ENCODE measurements at regions not wholly inside any gene's neighbourhood (a gene's known extent, or its start where the extent isn't known, plus 50 kb on each side); places are given as distances from the start of the nearest gene placed in this dataset.

GRCh38 chr22:47655930-47656329 is 893.5 kb downstream of the TBC1D22A start:
- no peak for DNase-seq (ENCODE audit: low read depth)
- no peak overlapping the region for H3K4me3 ChIP-seq (ENCODE audit: low read length)
- TF ChIP-seq CTCF (IDR thresholded peaks at IDR 0.05; ENCODE audit: insufficient read depth, low read depth, low read length, missing control alignments), result no peak

GRCh38 chr22:47654922-47655491 is 892.6 kb downstream of the TBC1D22A start:
- TF ChIP-seq CTCF (IDR thresholded peaks at IDR 0.05; ENCODE audit: insufficient read depth, low read depth, low read length, missing control alignments), result no peak
- H3K4me3 ChIP-seq (ENCODE audit: low read length), result no peak overlapping the region
- DNase-seq (ENCODE audit: low read depth), result no peak

GRCh38 chr22:47653921-47654320 is 891.5 kb downstream of the TBC1D22A start:
- H3K4me3 ChIP-seq (ENCODE audit: low read length), result no peak overlapping the region
- TF ChIP-seq CTCF (IDR thresholded peaks at IDR 0.05; ENCODE audit: insufficient read depth, low read depth, low read length, missing control alignments), result no peak
- DNase-seq (ENCODE audit: low read depth), result no peak

GRCh38 chr22:47651216-47651987 is 889.0 kb downstream of the TBC1D22A start:
- H3K4me3 ChIP-seq (ENCODE audit: low read length), result no peak overlapping the region
- no peak for DNase-seq (ENCODE audit: low read depth)
- no peak for TF ChIP-seq CTCF (IDR thresholded peaks at IDR 0.05; ENCODE audit: insufficient read depth, low read depth, low read length, missing control alignments)

- TF ChIP-seq CTCF (IDR thresholded peaks at IDR 0.05; ENCODE audit: insufficient read depth, low read depth, low read length, missing control alignments), result no peak
- no peak for DNase-seq (ENCODE audit: low read depth)
- H3K4me3 ChIP-seq (ENCODE audit: low read length), result no peak overlapping the region
Measured at GRCh38 chr22:47647720-47648119, 885.3 kb downstream of the TBC1D22A start.

- DNase-seq (ENCODE audit: low read depth), result no peak
- TF ChIP-seq CTCF (IDR thresholded peaks at IDR 0.05; ENCODE audit: insufficient read depth, low read depth, low read length, missing control alignments), result no peak
- no peak overlapping the region for H3K4me3 ChIP-seq (ENCODE audit: low read length)
Measured at GRCh38 chr22:47647181-47647580, 884.7 kb downstream of the TBC1D22A start.

- no peak for DNase-seq (ENCODE audit: low read depth)
- no peak for TF ChIP-seq CTCF (IDR thresholded peaks at IDR 0.05; ENCODE audit: insufficient read depth, low read depth, low read length, missing control alignments)
- H3K4me3 ChIP-seq (ENCODE audit: low read length), result no peak overlapping the region
Measured at GRCh38 chr22:47645923-47646322, 883.5 kb downstream of the TBC1D22A start.

All from epithelial cell of esophagus (primary cell).